GM12878 (cell line): ENCODE measurements at regions not wholly inside any gene's neighbourhood (a gene's known extent, or its start where the extent isn't known, plus 50 kb on each side); places are given as distances from the start of the nearest gene placed in this dataset.

ENCODE experiments used
- BACH1 ChIP-seq: fragments of 450-650 bp; IDR thresholded peaks from 2 replicates; pipeline ENCODE4 v1.6.1; 2017; ENCODE audit warnings: mild to moderate bottlenecking, borderline replicate concordance
- CBX5 ChIP-seq: sonication (generic); IDR thresholded peaks from 2 replicates; pipeline ENCODE4 v1.6.1; 2016; ENCODE audit warnings: low read depth, moderate library complexity, mild to moderate bottlenecking, inconsistent platforms
- CREB1 ChIP-seq: IDR thresholded peaks from 2 replicates; pipeline ENCODE4 v1.6.1; 2012; ENCODE audit warnings: low read depth, mild to moderate bottlenecking, inconsistent platforms
- MXI1 ChIP-seq: fragments of 150-350 bp; IDR thresholded peaks from 2 replicates; pipeline ENCODE4 v1.6.1; 2011; ENCODE audit warnings: low read depth, mild to moderate bottlenecking, inconsistent platforms, low read length, improper control_type of control experiment

GRCh38 chr16:65548470-65548869, 426.6 kb upstream of the CDH11 start:
- no peak for TF ChIP-seq CBX5
- no peak for TF ChIP-seq BACH1
- no peak for TF ChIP-seq CREB1
- no peak for TF ChIP-seq MXI1
